ENCODE measurements at regions not wholly inside any gene's neighbourhood (a gene's known extent, or its start where the extent isn't known, plus 50 kb on each side); places are given as distances from the start of the nearest gene placed in this dataset.

DNA sequence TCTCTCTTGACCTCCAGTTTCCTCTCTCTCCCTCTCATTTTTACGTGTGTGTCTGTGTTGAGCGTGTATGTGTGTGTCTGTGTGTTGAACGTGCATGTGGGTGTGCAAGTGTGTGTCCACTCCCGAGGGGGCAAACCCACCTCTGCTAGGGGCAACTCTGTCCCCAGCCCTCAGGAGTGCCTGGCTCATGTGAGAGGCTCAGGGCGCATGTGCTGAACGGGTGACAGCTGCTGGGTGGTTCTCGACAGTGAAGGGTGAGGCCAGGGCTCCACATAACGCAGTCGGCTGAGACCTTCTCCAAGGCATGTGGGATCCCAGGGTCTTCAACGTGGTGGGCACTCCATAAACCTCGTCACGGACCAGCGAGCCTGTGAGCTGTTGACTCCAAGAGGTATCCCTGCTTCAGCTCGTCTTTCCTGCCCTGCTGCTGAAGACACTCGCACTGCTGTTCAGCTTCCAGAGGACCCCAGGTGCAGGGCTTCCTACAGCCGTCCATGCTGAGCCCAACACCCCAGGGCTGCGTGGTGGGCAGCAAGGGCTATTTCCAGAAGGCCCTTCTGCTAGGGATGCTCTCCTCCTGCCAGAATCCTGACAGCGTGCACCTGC lies 361.6 kb upstream of the SHH start:
- H3K4me3 ChIP-seq (ENCODE audit: low read depth, low read length), result no peak overlapping the region
- BruUV-seq (replicated peaks), result no TSS peak
- H3K9me3 ChIP-seq, result no peaks in the 10 kb centered on the region
- no peaks in the 10 kb centered on the region for H3K4me1 Mint-ChIP-seq (ENCODE audit: low read depth, unreplicated experiment)
- no peaks in the 10 kb centered on the region for H3K4me1 ChIP-seq
- intact Hi-C loops (cut with micrococcal nuclease; ENCODE audit: unreplicated experiment), result no loop called here
- no peaks in the 10 kb centered on the region for H3K27me3 Mint-ChIP-seq (ENCODE audit: insufficient read depth, unreplicated experiment)
- H3K9me3 Mint-ChIP-seq (ENCODE audit: unreplicated experiment), result no peaks in the 10 kb centered on the region
- POLR2A ChIA-PET, result no interaction called here
- H3K27ac Mint-ChIP-seq (ENCODE audit: unreplicated experiment), result no peak overlapping the region
- CTCF ChIA-PET, result no interaction called here
- no peaks in the 10 kb centered on the region for H3K36me3 Mint-ChIP-seq (ENCODE audit: insufficient read depth, unreplicated experiment)
- H3K36me3 ChIP-seq (ENCODE audit: control insufficient read depth, insufficient read depth, low read length), result no peaks in the 10 kb centered on the region
- H3K27me3 ChIP-seq (replicated peaks; ENCODE audit: control insufficient read depth, insufficient read depth, low read length), result no peaks in the 10 kb centered on the region
- TF ChIP-seq, protein P1, sequence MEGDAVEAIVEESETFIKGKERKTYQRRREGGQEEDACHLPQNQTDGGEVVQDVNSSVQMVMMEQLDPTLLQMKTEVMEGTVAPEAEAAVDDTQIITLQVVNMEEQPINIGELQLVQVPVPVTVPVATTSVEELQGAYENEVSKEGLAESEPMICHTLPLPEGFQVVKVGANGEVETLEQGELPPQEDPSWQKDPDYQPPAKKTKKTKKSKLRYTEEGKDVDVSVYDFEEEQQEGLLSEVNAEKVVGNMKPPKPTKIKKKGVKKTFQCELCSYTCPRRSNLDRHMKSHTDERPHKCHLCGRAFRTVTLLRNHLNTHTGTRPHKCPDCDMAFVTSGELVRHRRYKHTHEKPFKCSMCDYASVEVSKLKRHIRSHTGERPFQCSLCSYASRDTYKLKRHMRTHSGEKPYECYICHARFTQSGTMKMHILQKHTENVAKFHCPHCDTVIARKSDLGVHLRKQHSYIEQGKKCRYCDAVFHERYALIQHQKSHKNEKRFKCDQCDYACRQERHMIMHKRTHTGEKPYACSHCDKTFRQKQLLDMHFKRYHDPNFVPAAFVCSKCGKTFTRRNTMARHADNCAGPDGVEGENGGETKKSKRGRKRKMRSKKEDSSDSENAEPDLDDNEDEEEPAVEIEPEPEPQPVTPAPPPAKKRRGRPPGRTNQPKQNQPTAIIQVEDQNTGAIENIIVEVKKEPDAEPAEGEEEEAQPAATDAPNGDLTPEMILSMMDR (IDR thresholded peaks at IDR 0.05; ENCODE audit: insufficient read depth in 1 of 2, low read depth in 1 of 2, low read length in 1 of 2, severe bottlenecking in 1 of 2, unreplicated experiment in 1 of 2), result no peak
- no peak for DNase-seq
- no peak overlapping the region for H3K4me3 Mint-ChIP-seq (ENCODE audit: unreplicated experiment)

DNA sequence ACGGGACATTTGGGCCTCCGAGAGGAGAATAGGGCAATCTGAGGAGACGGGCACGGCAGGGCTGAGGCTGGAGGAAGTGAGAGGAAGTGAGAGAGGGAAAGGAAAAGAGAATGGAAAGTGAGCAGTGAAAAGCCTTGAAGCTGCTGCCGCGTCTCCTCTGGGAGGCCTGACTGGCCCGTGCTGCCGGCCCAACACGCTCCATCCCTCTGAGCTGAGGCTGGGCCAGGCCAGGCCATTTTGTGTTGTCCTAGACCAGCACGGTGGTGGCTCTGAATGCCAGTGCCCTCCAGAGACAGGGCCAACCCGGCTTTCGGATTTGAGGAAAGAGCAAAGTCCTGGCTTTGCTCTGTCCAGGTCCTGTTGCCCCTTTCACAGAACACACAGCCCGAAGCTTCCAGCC lies 361.1 kb upstream of the SHH start:
- POLR2A ChIA-PET, result no interaction called here

DNA sequence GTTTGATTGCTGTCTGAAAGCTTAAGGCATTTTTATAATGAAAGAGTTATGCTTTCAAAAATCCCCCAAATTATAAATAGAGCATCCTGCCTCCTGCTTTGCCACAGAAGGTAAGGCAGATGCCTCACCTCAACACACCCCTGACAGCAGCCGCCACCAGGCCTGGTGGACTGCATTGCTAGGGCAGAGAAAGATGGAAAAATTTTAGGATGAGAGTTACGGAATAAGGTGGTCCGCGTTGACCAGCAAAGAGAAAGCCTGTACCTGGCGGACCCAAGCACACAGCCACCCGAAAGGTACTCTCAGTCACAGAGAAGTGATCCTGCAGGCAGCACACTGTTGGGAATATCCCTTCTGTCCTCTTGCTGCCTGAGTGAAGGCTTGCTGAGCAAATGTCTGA lies 360.4 kb upstream of the SHH start:
- intact Hi-C loops (cut with micrococcal nuclease; ENCODE audit: unreplicated experiment), result no loop called here
- CTCF ChIA-PET, result no interaction called here

More for the DNA sequence above, 361.1 kb upstream of the SHH start:
- H3K27me3 ChIP-seq (replicated peaks; ENCODE audit: control insufficient read depth, insufficient read depth, low read length), result no peaks in the 10 kb centered on the region
- BruUV-seq (replicated peaks), result no TSS peak
- Mint-ChIP-seq H3K36me3 (ENCODE audit: insufficient read depth, unreplicated experiment) (no peaks in the 10 kb centered on the region), H3K4me3 (ENCODE audit: unreplicated experiment) (no peak overlapping the region), H3K27ac (ENCODE audit: unreplicated experiment) (no peak overlapping the region), H3K27me3 (ENCODE audit: insufficient read depth, unreplicated experiment) (no peaks in the 10 kb centered on the region), H3K9me3 (ENCODE audit: unreplicated experiment) (no peaks in the 10 kb centered on the region), H3K4me1 (ENCODE audit: low read depth, unreplicated experiment) (no peaks in the 10 kb centered on the region)
- intact Hi-C loops (cut with micrococcal nuclease; ENCODE audit: unreplicated experiment), result no loop called here
- H3K9me3 ChIP-seq, result no peaks in the 10 kb centered on the region
- H3K4me3 ChIP-seq (ENCODE audit: low read depth, low read length), result no peak overlapping the region
- H3K4me1 ChIP-seq, result no peaks in the 10 kb centered on the region
- H3K36me3 ChIP-seq (ENCODE audit: control insufficient read depth, insufficient read depth, low read length), result no peaks in the 10 kb centered on the region
- TF ChIP-seq, protein P1 (IDR thresholded peaks at IDR 0.05; ENCODE audit: insufficient read depth in 1 of 2, low read depth in 1 of 2, low read length in 1 of 2, severe bottlenecking in 1 of 2, unreplicated experiment in 1 of 2), result no peak
- CTCF ChIA-PET, result no interaction called here
- no peak for DNase-seq

More for the DNA sequence above, 360.4 kb upstream of the SHH start:
- H3K4me1 ChIP-seq, result no peaks in the 10 kb centered on the region
- Mint-ChIP-seq H3K36me3 (ENCODE audit: insufficient read depth, unreplicated experiment) (no peaks in the 10 kb centered on the region), H3K27ac (ENCODE audit: unreplicated experiment) (no peak overlapping the region), H3K27me3 (ENCODE audit: insufficient read depth, unreplicated experiment) (no peaks in the 10 kb centered on the region), H3K9me3 (ENCODE audit: unreplicated experiment) (no peaks in the 10 kb centered on the region), H3K4me3 (ENCODE audit: unreplicated experiment) (no peak overlapping the region), H3K4me1 (ENCODE audit: low read depth, unreplicated experiment) (no peaks in the 10 kb centered on the region)
- no peak overlapping the region for H3K4me3 ChIP-seq (ENCODE audit: low read depth, low read length)
- DNase-seq, result no peak
- H3K36me3 ChIP-seq (ENCODE audit: control insufficient read depth, insufficient read depth, low read length), result no peaks in the 10 kb centered on the region
- TF ChIP-seq, protein P1 (IDR thresholded peaks at IDR 0.05; ENCODE audit: insufficient read depth in 1 of 2, low read depth in 1 of 2, low read length in 1 of 2, severe bottlenecking in 1 of 2, unreplicated experiment in 1 of 2), result no peak
- no TSS peak for BruUV-seq (replicated peaks)
- H3K27me3 ChIP-seq (replicated peaks; ENCODE audit: control insufficient read depth, insufficient read depth, low read length), result no peaks in the 10 kb centered on the region
- no peaks in the 10 kb centered on the region for H3K9me3 ChIP-seq
- POLR2A ChIA-PET, result no interaction called here
